ENCODE measurements at regions not wholly inside any gene's neighbourhood (a gene's known extent, or its start where the extent isn't known, plus 50 kb on each side); places are given as distances from the start of the nearest gene placed in this dataset.
A peak's percentile ranks its signal among the peaks of the same experiment; 100 is the strongest.

DNA sequence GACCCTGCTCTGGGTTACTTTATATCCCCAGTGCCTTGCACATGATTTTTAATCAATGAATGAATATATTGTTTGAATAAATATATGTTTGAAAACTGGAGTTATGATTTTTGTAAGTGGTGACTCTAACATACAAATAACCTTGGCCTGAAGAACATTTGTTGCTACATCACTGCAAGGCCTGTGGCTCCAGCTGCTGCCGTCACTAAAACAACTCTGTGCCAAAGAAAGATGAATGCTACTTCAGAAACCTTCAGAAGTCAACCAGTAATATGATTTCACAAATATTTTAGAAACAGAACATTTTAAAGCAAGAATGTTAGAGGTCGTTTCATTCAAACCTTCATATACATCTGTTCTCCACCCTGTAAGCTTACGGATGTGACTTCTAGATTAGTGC, 60.6 kb upstream of the SEC16B start:
- H3K4me1 Mint-ChIP-seq, result peaks cover 26% of the 10 kb centered on the region
- TF ChIP-seq, protein P1, sequence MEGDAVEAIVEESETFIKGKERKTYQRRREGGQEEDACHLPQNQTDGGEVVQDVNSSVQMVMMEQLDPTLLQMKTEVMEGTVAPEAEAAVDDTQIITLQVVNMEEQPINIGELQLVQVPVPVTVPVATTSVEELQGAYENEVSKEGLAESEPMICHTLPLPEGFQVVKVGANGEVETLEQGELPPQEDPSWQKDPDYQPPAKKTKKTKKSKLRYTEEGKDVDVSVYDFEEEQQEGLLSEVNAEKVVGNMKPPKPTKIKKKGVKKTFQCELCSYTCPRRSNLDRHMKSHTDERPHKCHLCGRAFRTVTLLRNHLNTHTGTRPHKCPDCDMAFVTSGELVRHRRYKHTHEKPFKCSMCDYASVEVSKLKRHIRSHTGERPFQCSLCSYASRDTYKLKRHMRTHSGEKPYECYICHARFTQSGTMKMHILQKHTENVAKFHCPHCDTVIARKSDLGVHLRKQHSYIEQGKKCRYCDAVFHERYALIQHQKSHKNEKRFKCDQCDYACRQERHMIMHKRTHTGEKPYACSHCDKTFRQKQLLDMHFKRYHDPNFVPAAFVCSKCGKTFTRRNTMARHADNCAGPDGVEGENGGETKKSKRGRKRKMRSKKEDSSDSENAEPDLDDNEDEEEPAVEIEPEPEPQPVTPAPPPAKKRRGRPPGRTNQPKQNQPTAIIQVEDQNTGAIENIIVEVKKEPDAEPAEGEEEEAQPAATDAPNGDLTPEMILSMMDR (conservative IDR thresholded peaks at IDR 0.05), result no peak
- DNase-seq, result no peak
- peaks cover 2% of the 10 kb centered on the region for H3K36me3 Mint-ChIP-seq (ENCODE audit: low read depth)
- WGBS, 2 experiments (ENCODE audit: insufficient coverage in 1 of 2, insufficient read length in 1 of 2), result 86 to 96% methylated on average over 2 to 3 of the region's 3 CpGs
- H3K9ac ChIP-seq (ENCODE audit: extremely low read depth, low read length, poor library complexity, severe bottlenecking), result no peak overlapping the region
- H3K27ac Mint-ChIP-seq, result no peak overlapping the region
- peaks cover under 1% of the 10 kb centered on the region for H3K9me3 Mint-ChIP-seq
- H3K27ac ChIP-seq (ENCODE audit: low read depth, low read length), result no peak overlapping the region
- H3K27me3 Mint-ChIP-seq (ENCODE audit: insufficient read depth), result no peaks in the 10 kb centered on the region
- H3K9me3 ChIP-seq (ENCODE audit: control insufficient read depth, low read length), result no peaks in the 10 kb centered on the region
- no peaks in the 10 kb centered on the region for H3K27me3 ChIP-seq (ENCODE audit: control insufficient read depth, insufficient read depth, low read length, poor library complexity, severe bottlenecking)
- H3K4me3 ChIP-seq (ENCODE audit: low read length), result no peak overlapping the region
- H3K4me3 Mint-ChIP-seq, result no peak overlapping the region
- no peaks in the 10 kb centered on the region for H3K36me3 ChIP-seq (ENCODE audit: control insufficient read depth, insufficient read depth, low read length)
- peaks cover 10% of the 10 kb centered on the region for H3K4me1 ChIP-seq (ENCODE audit: control insufficient read depth, insufficient read depth, low read length)

DNA sequence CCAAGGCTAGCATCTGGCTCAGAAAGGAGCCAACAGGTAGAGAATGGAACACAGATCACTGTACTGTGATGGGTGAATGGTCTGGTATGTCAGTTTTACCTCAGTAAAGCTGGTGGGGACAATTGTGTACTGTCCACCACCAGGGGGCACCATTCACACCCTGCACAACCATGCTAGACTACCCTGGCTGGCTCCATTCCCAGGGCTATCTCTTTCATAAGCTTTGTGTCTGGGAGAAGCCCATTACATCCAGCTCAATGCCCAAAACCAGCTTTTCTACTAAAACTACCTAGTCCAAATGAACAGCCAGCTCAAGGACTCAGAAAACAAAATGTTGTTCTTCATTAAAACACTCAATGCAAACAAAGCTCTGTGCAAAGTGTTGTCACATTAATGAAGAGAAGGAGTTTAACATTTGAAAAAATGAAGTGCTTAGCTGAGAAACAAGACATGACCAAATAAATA, 62.0 kb upstream of the RASAL2 start:
- H3K4me1 Mint-ChIP-seq, result peaks cover 26% of the 10 kb centered on the region
- TF ChIP-seq, protein P1 (conservative IDR thresholded peaks at IDR 0.05), result peak; percentile 95
- DNase-seq, result peak; percentile 92
- H3K36me3 Mint-ChIP-seq (ENCODE audit: low read depth), result peaks cover 2% of the 10 kb centered on the region
- no peaks in the 10 kb centered on the region for H3K27me3 Mint-ChIP-seq (ENCODE audit: insufficient read depth)
- no peak overlapping the region for H3K27ac Mint-ChIP-seq
- H3K4me1 ChIP-seq (ENCODE audit: control insufficient read depth, insufficient read depth, low read length), result peaks cover 10% of the 10 kb centered on the region
- peaks cover 6% of the 10 kb centered on the region for H3K9me3 ChIP-seq (ENCODE audit: control insufficient read depth, low read length)
- no peak overlapping the region for H3K4me3 Mint-ChIP-seq
- H3K4me3 ChIP-seq (ENCODE audit: low read length), result no peak overlapping the region
- no peak overlapping the region for H3K27ac ChIP-seq (ENCODE audit: low read depth, low read length)
- H3K27me3 ChIP-seq (ENCODE audit: control insufficient read depth, insufficient read depth, low read length, poor library complexity, severe bottlenecking), result no peaks in the 10 kb centered on the region
- peaks cover 4% of the 10 kb centered on the region for H3K9me3 Mint-ChIP-seq
- H3K36me3 ChIP-seq (ENCODE audit: control insufficient read depth, insufficient read depth, low read length), result no peaks in the 10 kb centered on the region
- H3K9ac ChIP-seq (ENCODE audit: extremely low read depth, low read length, poor library complexity, severe bottlenecking), result no peak overlapping the region

DNA sequence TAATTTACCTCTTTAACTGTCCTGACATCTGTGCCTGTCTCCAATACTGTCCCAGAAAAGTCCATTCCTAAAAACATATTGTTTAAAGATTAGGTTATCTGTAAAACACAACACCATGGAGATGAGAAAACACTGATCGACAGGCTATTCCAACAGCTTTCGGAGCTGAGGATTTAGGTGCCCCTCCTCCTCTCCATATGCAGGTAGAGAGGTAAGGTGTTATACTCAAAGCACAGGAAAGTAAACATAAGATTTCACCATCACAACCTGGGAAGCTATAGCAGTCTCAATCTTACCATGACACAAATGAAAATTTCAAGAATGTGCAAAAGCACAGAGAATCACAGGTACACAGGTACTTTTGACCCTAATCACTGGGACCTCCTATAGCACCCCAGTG, 60.9 kb upstream of the RASAL2 start:
- TF ChIP-seq, protein P1 (conservative IDR thresholded peaks at IDR 0.05), result no peak
- Histone ChIP-seq H3K9ac (ENCODE audit: extremely low read depth, low read length, poor library complexity, severe bottlenecking) (no peak overlapping the region), H3K4me1 (ENCODE audit: control insufficient read depth, insufficient read depth, low read length) (peaks cover 10% of the 10 kb centered on the region), H3K36me3 (ENCODE audit: control insufficient read depth, insufficient read depth, low read length) (no peaks in the 10 kb centered on the region), H3K27ac (ENCODE audit: low read depth, low read length) (no peak overlapping the region), H3K27me3 (ENCODE audit: control insufficient read depth, insufficient read depth, low read length, poor library complexity, severe bottlenecking) (no peaks in the 10 kb centered on the region), H3K4me3 (ENCODE audit: low read length) (no peak overlapping the region), H3K9me3 (ENCODE audit: control insufficient read depth, low read length) (peaks cover 6% of the 10 kb centered on the region)
- no peaks in the 10 kb centered on the region for H3K36me3 Mint-ChIP-seq (ENCODE audit: low read depth)
- peaks cover 4% of the 10 kb centered on the region for H3K9me3 Mint-ChIP-seq
- H3K27ac Mint-ChIP-seq, result peak overlapping the region; percentile 9
- no peak for DNase-seq
- H3K4me1 Mint-ChIP-seq, result peaks cover 26% of the 10 kb centered on the region
- WGBS, 2 experiments (ENCODE audit: insufficient coverage in 1 of 2, insufficient read length in 1 of 2), result 50% methylated on average over 2 of the region's 2 CpGs; no CpG with 5 or more reads in 1 of the 2 experiments
- H3K27me3 Mint-ChIP-seq (ENCODE audit: insufficient read depth), result peaks cover 2% of the 10 kb centered on the region
- H3K4me3 Mint-ChIP-seq, result no peak overlapping the region
